ENCODE measurements at regions not wholly inside any gene's neighbourhood (a gene's known extent, or its start where the extent isn't known, plus 50 kb on each side); places are given as distances from the start of the nearest gene placed in this dataset.

DNA sequence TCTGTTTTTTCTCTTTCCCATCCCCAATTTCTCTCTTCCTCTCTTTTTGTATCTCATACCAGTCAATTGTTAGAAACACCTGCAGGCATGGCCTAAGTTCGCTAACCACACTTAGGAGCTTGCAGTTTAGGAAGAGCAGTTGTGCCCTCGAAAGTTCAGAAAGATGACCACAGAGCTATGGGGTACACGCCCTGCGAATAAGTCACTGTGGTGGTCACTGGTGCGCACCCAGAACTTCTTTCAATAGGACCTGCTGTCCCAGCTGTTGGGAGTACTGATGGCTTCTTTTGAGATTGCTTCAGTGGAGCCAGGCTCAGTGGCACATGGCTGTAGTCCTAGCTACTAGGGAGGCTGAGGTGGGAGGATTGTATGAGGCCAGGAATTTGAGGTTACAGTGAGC is 362.8 kb upstream of the TMTC1 start:
- no peak for TF ChIP-seq POLR2A (IDR thresholded peaks at IDR 0.05)
- TF ChIP-seq, protein P1, sequence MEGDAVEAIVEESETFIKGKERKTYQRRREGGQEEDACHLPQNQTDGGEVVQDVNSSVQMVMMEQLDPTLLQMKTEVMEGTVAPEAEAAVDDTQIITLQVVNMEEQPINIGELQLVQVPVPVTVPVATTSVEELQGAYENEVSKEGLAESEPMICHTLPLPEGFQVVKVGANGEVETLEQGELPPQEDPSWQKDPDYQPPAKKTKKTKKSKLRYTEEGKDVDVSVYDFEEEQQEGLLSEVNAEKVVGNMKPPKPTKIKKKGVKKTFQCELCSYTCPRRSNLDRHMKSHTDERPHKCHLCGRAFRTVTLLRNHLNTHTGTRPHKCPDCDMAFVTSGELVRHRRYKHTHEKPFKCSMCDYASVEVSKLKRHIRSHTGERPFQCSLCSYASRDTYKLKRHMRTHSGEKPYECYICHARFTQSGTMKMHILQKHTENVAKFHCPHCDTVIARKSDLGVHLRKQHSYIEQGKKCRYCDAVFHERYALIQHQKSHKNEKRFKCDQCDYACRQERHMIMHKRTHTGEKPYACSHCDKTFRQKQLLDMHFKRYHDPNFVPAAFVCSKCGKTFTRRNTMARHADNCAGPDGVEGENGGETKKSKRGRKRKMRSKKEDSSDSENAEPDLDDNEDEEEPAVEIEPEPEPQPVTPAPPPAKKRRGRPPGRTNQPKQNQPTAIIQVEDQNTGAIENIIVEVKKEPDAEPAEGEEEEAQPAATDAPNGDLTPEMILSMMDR (IDR thresholded peaks at IDR 0.05): no peak

Measured in testis (tissue), 2 donors.